GM18517 (cell line): ENCODE measurements at regions not wholly inside any gene's neighbourhood (a gene's known extent, or its start where the extent isn't known, plus 50 kb on each side); places are given as distances from the start of the nearest gene placed in this dataset.
"Not testable (repeated sequence)": the region's sequence is repeated elsewhere in the genome, so short reads cannot be mapped to it uniquely, and the experiment has no call there.

Experiments used
- ATAC-seq: cut with Tn5 transposase; IDR thresholded peaks from one replicate; pipeline ENCODE4 v1.9.1; 2021; ENCODE audit warnings: mild to moderate bottlenecking, moderate library complexity; ENCODE audit not compliant: unreplicated experiment

GRCh38 chr6:140744659-140745320 is 1370.3 kb upstream of the CITED2 start:
- peak; percentile 84 for ATAC-seq

- no peak for ATAC-seq
Observed at GRCh38 chr6:140736231-140736630, 1361.8 kb upstream of the CITED2 start.

- ATAC-seq, result no peak
Observed at GRCh38 chr6:140732991-140733390, 1358.5 kb upstream of the CITED2 start.

GRCh38 chr6:140732155-140732554 is 1357.7 kb upstream of the CITED2 start:
- ATAC-seq, result no peak

- no peak for ATAC-seq
Observed at GRCh38 chr6:140731741-140732140, 1357.3 kb upstream of the CITED2 start.

- ATAC-seq, result no peak
Observed at GRCh38 chr6:140729521-140729920, 1355.1 kb upstream of the CITED2 start.

- no peak for ATAC-seq
Observed at GRCh38 chr6:140718021-140718420, 1343.6 kb upstream of the CITED2 start.

GRCh38 chr6:140713495-140713894 is 1339.0 kb upstream of the CITED2 start:
- ATAC-seq, result no peak

- ATAC-seq, result peak; percentile 60
Observed at GRCh38 chr6:140711019-140711613, 1336.7 kb upstream of the CITED2 start.

- ATAC-seq, result no peak
Observed at GRCh38 chr6:140708441-140708840, 1334.0 kb upstream of the CITED2 start.

- ATAC-seq, result not testable (repeated sequence)
Observed at GRCh38 chr6:140704008-140704407, 1329.6 kb upstream of the CITED2 start.

- ATAC-seq, result no peak
Observed at GRCh38 chr6:140697585-140697984, 1323.1 kb upstream of the CITED2 start.

- ATAC-seq, result no peak
Observed at GRCh38 chr6:140684776-140685550, 1310.5 kb upstream of the CITED2 start.

- ATAC-seq, result no peak
Observed at GRCh38 chr6:140677781-140678528, 1303.5 kb upstream of the CITED2 start.

- no peak for ATAC-seq
Observed at GRCh38 chr6:140671926-140672325, 1297.5 kb upstream of the CITED2 start.

- ATAC-seq, result no peak
Observed at GRCh38 chr6:140670021-140670420, 1295.6 kb upstream of the CITED2 start.

GRCh38 chr6:140669321-140669720 is 1294.9 kb upstream of the CITED2 start:
- ATAC-seq, result no peak

- no peak for ATAC-seq
Observed at GRCh38 chr6:140663772-140664171, 1289.3 kb upstream of the CITED2 start.

GRCh38 chr6:140663094-140663493 is 1288.6 kb upstream of the CITED2 start:
- ATAC-seq, result no peak

GRCh38 chr6:140661691-140662090 is 1287.2 kb upstream of the CITED2 start:
- no peak for ATAC-seq

- no peak for ATAC-seq
Observed at GRCh38 chr6:140660295-140660694, 1285.8 kb upstream of the CITED2 start.
